ENCODE measurements at regions not wholly inside any gene's neighbourhood (a gene's known extent, or its start where the extent isn't known, plus 50 kb on each side); places are given as distances from the start of the nearest gene placed in this dataset.

DNA sequence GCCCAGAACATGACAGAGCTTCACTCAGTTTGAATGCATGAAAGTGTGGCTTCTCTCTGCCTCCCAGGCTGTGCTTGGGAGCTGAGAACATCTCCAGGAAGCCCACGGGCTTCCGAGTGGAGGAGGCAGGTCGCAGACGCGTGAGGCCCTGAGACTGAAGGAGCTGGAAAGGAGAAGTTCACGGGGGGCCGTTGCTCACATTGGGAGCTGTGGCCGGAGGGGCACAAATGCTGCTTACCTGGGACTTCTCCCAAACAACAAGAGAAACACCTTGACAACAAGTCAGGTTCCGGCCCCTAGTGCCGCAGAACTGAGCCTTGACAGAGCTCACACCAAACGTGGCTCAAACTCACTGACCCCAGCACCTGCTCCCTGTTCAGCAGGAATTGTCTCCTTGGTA, 207.0 kb downstream of the BRD1 start:
- no peak for DNase-seq

DNA sequence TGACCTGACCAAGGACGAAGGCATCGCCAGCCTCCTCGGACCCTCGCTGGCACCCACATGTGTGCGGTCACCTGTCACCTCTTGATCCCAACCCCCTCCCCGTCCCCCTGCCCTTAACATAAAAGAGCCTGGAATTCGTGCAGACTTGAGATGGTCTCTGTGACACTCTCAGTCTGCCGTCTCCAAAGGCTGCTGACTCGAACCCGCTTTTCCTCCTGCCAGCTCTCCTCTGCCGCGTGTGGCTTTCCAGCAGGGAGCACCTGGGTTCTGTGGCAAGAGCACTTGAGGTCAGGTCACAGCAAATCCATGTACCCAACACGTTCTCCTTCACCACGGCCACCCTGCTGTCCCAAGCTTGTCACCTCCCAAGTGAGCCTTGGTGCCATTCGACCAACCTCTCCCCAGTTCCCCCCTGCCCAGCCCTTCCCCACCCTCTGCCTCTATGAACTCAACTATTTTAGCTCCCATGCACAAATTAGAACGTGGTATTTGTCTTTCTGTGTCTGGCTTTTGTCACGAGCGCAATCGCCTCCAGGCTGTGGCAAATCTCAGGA, 207.6 kb downstream of the BRD1 start:
- no peak for DNase-seq

DNA sequence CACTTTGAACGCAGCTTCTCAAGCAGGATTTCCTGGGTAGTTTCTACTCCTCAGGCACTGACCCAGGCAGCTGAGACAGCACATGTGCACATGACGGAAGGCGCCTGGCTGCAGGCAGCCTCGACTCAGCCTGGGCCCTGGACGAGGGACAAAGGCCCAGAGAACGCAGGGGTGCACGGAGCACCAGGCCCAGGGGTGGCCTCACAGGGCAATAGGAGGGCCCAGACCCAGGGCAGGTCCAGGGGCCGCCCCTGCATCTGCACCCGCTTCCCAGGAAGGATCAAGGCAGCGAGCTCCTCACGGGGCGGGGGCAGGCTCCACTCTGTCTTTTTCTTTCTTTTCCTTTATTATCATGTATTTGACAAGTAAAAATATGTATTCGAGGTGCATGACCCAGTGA, 208.4 kb downstream of the BRD1 start:
- DNase-seq = no peak

DNA sequence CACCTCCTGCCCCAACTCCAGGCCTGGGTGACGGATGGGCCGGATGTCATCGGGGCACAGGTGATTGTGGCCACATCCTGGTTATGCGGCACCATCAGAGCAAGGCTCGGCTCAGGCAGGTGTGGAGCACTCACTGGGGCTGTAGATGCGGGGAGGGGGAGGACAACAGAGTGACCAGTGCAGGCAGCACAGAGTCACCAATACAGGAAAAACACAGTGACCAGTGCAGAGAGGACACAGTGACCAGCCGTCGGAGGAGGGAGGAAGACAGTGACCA, 209.1 kb downstream of the BRD1 start:
- DNase-seq = no peak

GRCh38 chr22:49617866-49618676, 209.6 kb downstream of the BRD1 start:
- DNase-seq = no peak

- no peak for DNase-seq
Observed at GRCh38 chr22:49617264-49617663, 210.4 kb downstream of the BRD1 start.

DNA sequence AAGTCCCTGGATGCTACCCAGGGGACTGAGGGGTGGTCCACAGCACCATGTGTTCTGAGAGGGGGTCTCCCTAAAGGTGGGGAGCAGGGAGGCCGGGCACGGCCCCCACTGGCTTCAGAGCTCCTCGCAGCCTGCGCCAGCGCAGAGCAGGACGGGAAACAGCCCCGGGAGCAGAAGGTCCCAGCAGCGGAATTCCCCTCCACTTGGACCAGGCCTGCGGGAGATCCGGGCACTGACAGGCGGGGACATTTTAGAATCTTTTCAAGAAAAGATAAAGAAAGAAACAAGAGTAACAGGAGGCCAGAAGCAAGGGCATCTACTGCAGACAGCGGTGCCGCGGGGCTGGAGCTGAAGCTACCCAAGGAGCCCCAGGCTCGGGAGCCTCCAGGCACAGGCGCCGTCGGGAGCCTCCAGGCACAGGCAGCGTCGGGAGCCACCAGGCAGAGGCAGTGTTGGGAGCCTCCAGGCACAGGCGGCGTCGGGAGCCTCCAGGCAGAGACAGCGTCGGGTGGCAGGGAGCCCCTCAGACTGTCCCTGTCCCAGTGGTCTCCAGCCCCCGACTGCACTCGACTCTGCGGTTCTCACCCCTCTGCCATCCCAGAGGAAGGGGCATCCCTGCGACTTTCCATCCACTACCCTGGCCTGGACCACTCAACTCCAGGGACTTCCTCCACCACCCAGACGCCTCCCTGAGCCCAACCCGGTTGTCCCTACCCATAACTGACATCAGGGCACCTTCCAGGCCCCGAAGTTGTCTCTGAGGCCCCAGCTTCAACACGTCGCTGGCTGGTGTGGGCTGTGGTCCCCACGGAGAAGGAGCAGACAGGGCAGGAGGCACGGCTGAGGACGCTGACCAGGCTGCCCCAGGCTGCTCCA, 211.1 kb downstream of the BRD1 start:
- no peak for DNase-seq

DNA sequence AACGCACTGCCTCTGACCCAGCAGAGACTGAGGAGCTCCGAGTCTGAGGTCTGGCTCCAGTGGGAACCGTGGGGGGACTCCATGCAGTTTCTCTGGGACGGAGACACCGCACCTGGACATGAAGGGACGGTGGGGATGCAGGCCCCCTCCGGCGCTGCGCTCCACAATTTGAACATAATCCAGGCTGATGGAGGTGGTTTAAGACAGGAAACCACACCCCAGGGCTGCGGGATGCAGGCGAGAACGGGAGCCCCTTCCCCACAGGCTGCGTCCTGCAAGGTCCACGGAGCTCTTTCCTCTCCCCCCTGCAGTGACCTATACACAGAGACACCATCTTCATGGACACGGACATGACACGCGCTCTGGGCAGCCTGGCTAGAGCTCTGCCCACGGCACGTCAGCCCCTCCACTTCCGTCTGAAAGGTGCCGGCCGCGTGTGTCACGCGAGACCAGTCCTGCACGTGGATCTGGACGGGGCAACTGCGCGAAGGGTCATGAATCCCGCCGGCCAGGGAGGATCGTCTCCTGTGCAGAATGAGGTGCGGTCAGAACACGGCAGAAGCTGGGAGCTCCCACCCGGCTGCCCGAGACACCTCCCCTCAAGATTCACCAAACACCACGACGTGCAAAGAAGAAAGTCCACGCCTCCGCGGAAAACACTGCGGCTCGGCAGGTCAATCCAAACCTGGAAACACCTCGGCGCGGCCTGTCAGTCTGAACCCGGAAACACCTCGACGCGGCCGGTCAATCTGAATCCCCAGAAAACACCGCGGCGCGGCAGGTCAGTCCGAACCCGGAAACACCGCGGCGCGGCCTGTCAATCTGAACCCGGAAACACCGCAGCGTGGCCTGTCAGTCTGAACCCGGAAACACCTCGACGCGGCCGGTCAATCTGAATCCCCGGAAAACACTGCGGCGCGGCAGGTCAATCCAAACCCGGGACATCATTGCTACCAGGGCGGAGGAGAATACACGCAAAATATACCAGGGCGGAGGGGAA, 212.4 kb downstream of the BRD1 start:
- DNase-seq = no peak

DNA sequence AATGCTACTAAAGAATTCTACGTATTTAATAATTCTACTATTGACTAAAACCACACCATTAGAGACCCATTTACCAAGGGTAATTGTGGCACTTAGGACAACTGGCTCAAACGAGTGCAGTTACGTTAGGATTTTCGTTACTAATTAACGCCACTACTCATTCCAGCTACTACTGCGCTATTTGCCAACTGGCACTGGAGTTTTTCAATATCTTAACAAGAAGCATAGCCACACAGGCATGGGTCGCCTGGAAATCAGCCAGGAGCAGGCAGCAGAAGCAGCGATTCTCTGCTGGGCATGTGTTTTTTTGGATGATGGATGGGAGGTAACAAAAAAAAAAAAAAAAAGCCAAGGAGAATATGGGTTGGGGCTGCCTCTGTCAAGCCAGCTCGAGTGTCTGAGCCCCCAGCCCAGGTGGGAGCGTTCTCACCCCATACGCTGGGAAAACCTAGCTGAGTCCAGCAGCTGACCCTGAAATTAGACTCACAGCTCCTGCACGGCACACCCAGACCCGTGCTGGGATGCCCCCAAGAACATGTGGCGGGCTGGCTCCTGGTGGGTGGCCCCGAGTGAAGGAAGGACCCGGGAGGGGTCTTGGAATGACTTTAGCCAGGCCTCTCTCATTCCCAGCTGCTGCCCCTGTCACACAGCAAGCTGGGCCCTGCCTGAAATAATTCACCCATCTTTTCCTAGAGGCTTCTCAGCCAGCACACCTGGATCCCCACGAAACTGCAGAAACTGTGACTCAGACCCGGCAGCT, 214.0 kb downstream of the BRD1 start:
- DNase-seq = no peak

GRCh38 chr22:49613108-49613507, 214.6 kb downstream of the BRD1 start:
- DNase-seq = no peak

DNA sequence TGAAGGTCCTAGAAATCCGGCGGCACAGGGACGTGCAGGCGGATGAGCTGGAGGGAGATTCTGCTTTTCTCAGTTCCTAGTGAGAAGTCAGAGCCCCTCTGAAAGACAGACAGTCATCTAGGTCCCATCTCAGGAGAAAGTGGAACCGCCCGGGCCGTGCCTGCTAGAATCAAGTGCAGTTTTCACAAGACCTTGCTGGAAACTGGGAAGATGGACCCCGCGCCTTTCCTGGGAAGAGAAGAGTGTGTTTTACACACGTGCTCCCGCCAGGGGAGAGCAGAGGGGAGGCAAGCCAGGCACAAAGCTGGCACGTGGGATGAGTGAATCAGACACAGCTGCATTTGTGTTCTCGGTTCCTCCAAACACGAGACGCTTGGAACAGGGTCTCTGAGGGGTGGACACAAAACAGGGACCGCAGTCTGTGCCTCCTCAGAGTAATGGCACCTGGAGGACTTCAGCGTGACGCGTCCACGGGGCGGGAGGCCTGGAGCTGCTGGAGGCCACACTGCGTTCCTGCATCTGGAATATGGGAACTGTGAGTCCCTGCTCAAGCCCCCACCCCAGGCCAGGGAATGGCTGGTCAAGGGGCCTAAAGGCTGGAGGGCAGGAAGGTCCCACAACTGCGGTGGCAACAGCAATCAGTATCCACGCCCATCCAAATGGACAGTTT, 218.3 kb downstream of the BRD1 start:
- DNase-seq = no peak

GRCh38 chr22:49608660-49609059, 219.0 kb downstream of the BRD1 start:
- no peak for DNase-seq

DNA sequence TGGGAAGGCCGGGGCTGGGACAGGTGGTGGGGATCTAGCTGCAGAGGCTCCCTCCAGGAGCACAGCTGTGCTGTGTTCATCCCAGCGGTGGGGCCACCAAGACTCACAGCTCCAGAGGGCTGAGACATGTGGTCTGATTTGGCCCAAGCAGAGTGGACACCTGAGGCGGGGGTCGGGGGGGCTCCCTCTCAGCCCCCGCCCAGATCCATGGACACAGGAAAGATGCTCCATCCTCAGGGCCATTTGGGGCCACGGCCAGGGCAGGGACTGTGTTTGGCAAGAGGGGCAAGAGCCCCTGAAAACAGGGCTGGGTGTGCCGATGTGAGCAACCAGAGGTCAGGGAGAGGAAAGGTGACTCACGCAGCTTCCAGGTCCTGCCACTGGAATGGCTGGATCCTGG, 219.4 kb downstream of the BRD1 start:
- DNase-seq = no peak

DNA sequence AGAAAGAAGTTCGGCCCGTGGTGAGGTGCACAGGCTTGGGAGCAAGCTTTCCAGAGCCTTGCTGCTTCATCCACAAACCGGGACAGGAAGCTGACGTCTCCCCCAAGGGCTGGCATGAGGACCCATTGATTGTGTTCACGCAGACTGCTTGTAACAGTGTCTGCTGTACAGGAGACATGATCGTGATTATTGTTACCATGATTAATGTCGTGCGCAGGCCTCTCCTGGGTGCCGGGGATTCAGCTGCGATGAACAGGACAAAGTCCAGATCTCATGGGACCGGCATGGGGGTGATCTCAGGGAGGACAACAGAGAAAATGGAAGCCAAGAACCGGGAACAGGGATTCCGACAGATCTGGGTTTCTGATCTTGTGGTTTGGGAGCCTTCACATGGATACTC, 219.9 kb downstream of the BRD1 start:
- no peak for DNase-seq

- DNase-seq = no peak
Observed at GRCh38 chr22:49606562-49607290, 220.9 kb downstream of the BRD1 start.

DNA sequence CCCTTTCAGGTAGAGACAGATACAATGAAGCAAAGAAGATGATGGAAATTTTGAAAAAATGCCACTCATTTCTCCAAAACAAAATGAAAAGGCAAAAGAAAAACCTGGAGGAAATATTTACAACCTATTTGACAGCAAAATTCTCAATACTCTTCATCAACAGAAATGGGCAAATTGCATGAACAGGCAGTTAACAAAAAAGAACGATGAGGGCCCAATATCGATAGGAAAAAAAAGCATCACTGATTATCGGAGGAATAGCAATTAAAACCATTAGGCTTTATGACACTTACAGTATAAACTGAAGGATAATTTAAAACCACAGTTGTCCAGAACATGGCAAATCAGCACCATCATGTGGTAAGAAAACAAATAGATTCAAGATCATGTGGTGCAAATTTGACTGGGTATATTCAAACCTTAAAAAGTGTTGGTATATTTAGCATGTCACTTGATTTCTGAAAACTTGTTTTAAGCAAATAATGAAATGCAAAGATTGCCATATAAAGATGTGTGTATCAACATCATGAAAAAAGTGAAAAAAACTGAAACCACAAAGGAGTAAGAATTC, 222.9 kb downstream of the BRD1 start:
- DNase-seq = no peak

- DNase-seq = no peak
Observed at GRCh38 chr22:49603016-49603415, 224.7 kb downstream of the BRD1 start.

- no peak for DNase-seq
Observed at GRCh38 chr22:49602481-49602880, 225.2 kb downstream of the BRD1 start.

GRCh38 chr22:49601614-49602321, 225.9 kb downstream of the BRD1 start:
- no peak for DNase-seq

All from CD4-positive, alpha-beta T cell treated with Interleukin-17A for 4 hours (primary cell).